ENCODE measurements at regions not wholly inside any gene's neighbourhood (a gene's known extent, or its start where the extent isn't known, plus 50 kb on each side); places are given as distances from the start of the nearest gene placed in this dataset.

GRCh38 chr5:2371419-2371710 is 380.1 kb downstream of the IRX2 start:
- TF ChIP-seq CTCF (IDR thresholded peaks at IDR 0.05) (no peak), POLR2A (IDR thresholded peaks at IDR 0.05) (no peak)
- DNase-seq (ENCODE audit: low spot score in 2 of 2) = no peak
- intact Hi-C loops (cut with DNase I; ENCODE audit: low total_unique reads) = no loop called here
- 91% methylated on average over 13 to 14 of the region's 14 CpGs for WGBS, 2 donors
- no peak overlapping the region for H3K4me3 ChIP-seq (ENCODE audit: low read depth, poor library complexity, severe bottlenecking)

- intact Hi-C loops (cut with DNase I; ENCODE audit: low total_unique reads) = no loop called here
- peak in 1 of 2 donors; percentile 77 for DNase-seq (ENCODE audit: low spot score in 2 of 2)
- H3K4me3 ChIP-seq (ENCODE audit: low read depth, poor library complexity, severe bottlenecking) = no peak overlapping the region
- no peak for TF ChIP-seq POLR2A (IDR thresholded peaks at IDR 0.05)
- TF ChIP-seq CTCF (IDR thresholded peaks at IDR 0.05) = no peak
- 88 to 91% methylated on average over 22 to 24 of the region's 24 CpGs for WGBS, 2 donors
These were observed 380.7 kb downstream of the IRX2 start for GRCh38 chr5:2370626-2371418.

GRCh38 chr5:2369178-2369577 is 382.3 kb downstream of the IRX2 start:
- no peak for DNase-seq (ENCODE audit: low spot score in 2 of 2)
- no peak overlapping the region for H3K4me3 ChIP-seq (ENCODE audit: low read depth, poor library complexity, severe bottlenecking)
- WGBS, 2 donors = 89 to 94% methylated on average over 8 of the region's 8 CpGs
- TF ChIP-seq CTCF (IDR thresholded peaks at IDR 0.05) = no peak
- intact Hi-C loops (cut with DNase I; ENCODE audit: low total_unique reads) = no loop called here

- 77 to 78% methylated on average over 9 of the region's 9 CpGs for WGBS, 2 donors
- DNase-seq (ENCODE audit: low spot score in 2 of 2) = no peak
- intact Hi-C loops (cut with DNase I; ENCODE audit: low total_unique reads) = no loop called here
These were observed 384.7 kb downstream of the IRX2 start for GRCh38 chr5:2366816-2367215.

GRCh38 chr5:2357309-2357708 is 394.2 kb downstream of the IRX2 start:
- H3K4me3 ChIP-seq (ENCODE audit: low read depth, poor library complexity, severe bottlenecking) = no peak overlapping the region
- DNase-seq (ENCODE audit: low spot score in 2 of 2) = no peak
- intact Hi-C loops (cut with DNase I; ENCODE audit: low total_unique reads) = no loop called here
- TF ChIP-seq CTCF (IDR thresholded peaks at IDR 0.05) (no peak), POLR2A (IDR thresholded peaks at IDR 0.05) (no peak)

More at GRCh38 chr5:2366816-2367215, 384.7 kb downstream of the IRX2 start:
- H3K4me3 ChIP-seq (ENCODE audit: low read depth, poor library complexity, severe bottlenecking) = no peak overlapping the region
- TF ChIP-seq CTCF (IDR thresholded peaks at IDR 0.05) (no peak), POLR2A (IDR thresholded peaks at IDR 0.05) (no peak)

GRCh38 chr5:2355859-2356258 is 395.6 kb downstream of the IRX2 start:
- H3K4me3 ChIP-seq (ENCODE audit: low read depth, poor library complexity, severe bottlenecking) = no peak overlapping the region
- WGBS, 2 donors = 63 to 68% methylated on average over 2 of the region's 2 CpGs
- no peak for TF ChIP-seq POLR2A (IDR thresholded peaks at IDR 0.05)
- no peak for TF ChIP-seq CTCF (IDR thresholded peaks at IDR 0.05)
- DNase-seq (ENCODE audit: low spot score in 2 of 2) = no peak
- intact Hi-C loops (cut with DNase I; ENCODE audit: low total_unique reads) = no loop called here

Data from lower leg skin (tissue), 4 donors.